WTC11 (cell line): ENCODE measurements at regions not wholly inside any gene's neighbourhood (a gene's known extent, or its start where the extent isn't known, plus 50 kb on each side); places are given as distances from the start of the nearest gene placed in this dataset.

Experiments
- ATAC-seq: fragments of 200-7000 bp; cut with Tn5 transposase; 2 replicates; pipeline ENCODE4 v1.10.0; 2021; ENCODE audit warnings: mild to moderate bottlenecking, moderate library complexity
- CTCF ChIA-PET: fragments of 300-600 bp; sonication (Branson Sonifier 250); formaldehyde crosslinking; loops from one replicate; lab custom pipeline; 2021; ENCODE audit warnings: antibody characterized with exemption; lab: Charles Lee
- POLR2A ChIA-PET: fragments of 350-600 bp; sonication (Branson Sonifier 250); formaldehyde crosslinking; loops from one replicate; lab custom pipeline; 2021; ENCODE audit warnings: antibody characterized with exemption; lab: Charles Lee
- DNase-seq: peaks from one replicate; pipeline ENCODE4 v3.0.0; 2021; ENCODE audit warnings: low spot score
- H3K27ac Mint-ChIP-seq: 2 replicates; pipeline ENCODE4 v1.8.0; 2021; ENCODE audit warnings: mixed read lengths
- H3K27me3 Mint-ChIP-seq: 2 replicates; pipeline ENCODE4 v1.8.0; 2021; ENCODE audit warnings: low read depth, mild to moderate bottlenecking, moderate library complexity, mixed read lengths
- H3K36me3 Mint-ChIP-seq: 2 replicates; pipeline ENCODE4 v1.8.0; 2021; ENCODE audit warnings: mixed read lengths
- H3K4me1 Mint-ChIP-seq: 2 replicates; pipeline ENCODE4 v1.8.0; 2022; ENCODE audit warnings: mixed read lengths
- H3K4me3 Mint-ChIP-seq: 2 replicates; pipeline ENCODE4 v1.8.0; 2021; ENCODE audit warnings: mild to moderate bottlenecking, moderate library complexity, mixed read lengths
- H3K9me3 Mint-ChIP-seq: 2 replicates; pipeline ENCODE4 v1.8.0; 2021; ENCODE audit warnings: mixed read lengths
- AFF4 ChIP-seq: sonication (generic); formaldehyde crosslinking; IDR thresholded peaks from 2 replicates; pipeline ENCODE4 v1.8.1; 2023; ENCODE audit warnings: mild to moderate bottlenecking, missing genetic modification reagents, borderline replicate concordance
- ARID4B ChIP-seq: sonication (generic); formaldehyde crosslinking; IDR thresholded peaks from 2 replicates; pipeline ENCODE4 v1.8.0; 2023; ENCODE audit warnings: missing genetic modification reagents, mild to moderate bottlenecking, borderline replicate concordance
- ATF2 ChIP-seq: sonication (generic); formaldehyde crosslinking; IDR thresholded peaks from 2 replicates; pipeline ENCODE4 v1.8.1; 2022; ENCODE audit warnings: low read depth, missing genetic modification reagents, borderline replicate concordance
- CBFB ChIP-seq: sonication (generic); formaldehyde crosslinking; IDR thresholded peaks from 2 replicates; pipeline ENCODE4 v1.8.1; 2022; ENCODE audit warnings: mild to moderate bottlenecking, low read depth, missing genetic modification reagents
- CTCF ChIP-seq: fragments of 200-600 bp; IDR thresholded peaks from 2 replicates; pipeline ENCODE4 v1.8.0; 2022; ENCODE audit warnings: antibody characterized with exemption
- FOXP4 ChIP-seq: sonication (generic); formaldehyde crosslinking; IDR thresholded peaks from 2 replicates; pipeline ENCODE4 v1.8.0; 2022; ENCODE audit warnings: mild to moderate bottlenecking, missing genetic modification reagents
- NR3C1 ChIP-seq: sonication (generic); formaldehyde crosslinking; conservative IDR thresholded peaks from 2 replicates; pipeline ENCODE4 v1.8.1; 2023; ENCODE audit warnings: low read depth, mild to moderate bottlenecking, missing genetic modification reagents
- TCF7 ChIP-seq: sonication (generic); formaldehyde crosslinking; IDR thresholded peaks from 2 replicates; pipeline ENCODE4 v1.8.0; 2022; ENCODE audit warnings: mild to moderate bottlenecking, low read depth, missing genetic modification reagents, moderate library complexity
- ZNF416 ChIP-seq: fragments of 250-450 bp; sonication (Bioruptor Pico); IDR thresholded peaks from 2 replicates; pipeline ENCODE4 v1.9.0; 2021; ENCODE audit warnings: mild to moderate bottlenecking, inconsistent platforms
- TF ChIP-seq, protein P1 (sequence below): sonication (generic); formaldehyde crosslinking; IDR thresholded peaks from 2 replicates; pipeline ENCODE4 v1.8.1; 2022; ENCODE audit warnings: mild to moderate bottlenecking, moderate library complexity, missing genetic modification reagents

DNA sequence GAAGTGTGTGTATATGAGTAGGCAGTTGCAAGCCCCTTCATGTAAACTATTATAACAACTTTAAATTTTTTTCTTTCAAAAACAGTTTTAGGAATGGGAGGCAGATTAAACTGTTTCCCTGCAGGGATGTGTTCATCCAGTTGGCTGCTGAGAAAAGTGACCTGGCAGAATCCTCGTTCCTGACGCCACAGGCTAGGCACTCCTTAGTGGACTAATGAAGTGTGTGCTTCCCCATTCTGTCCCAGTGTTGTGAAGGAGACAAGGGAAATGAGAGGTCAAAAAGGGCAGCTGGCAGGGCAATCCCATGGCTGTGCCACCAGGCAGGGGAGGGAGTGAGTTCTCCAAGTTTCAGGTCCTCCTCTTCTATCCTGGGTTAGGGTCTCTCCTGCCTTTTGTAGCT is 59.8 kb downstream of the FOXD1 start (continued):
- TF ChIP-seq CBFB (CRISPR knock-in tag): no peak
- TF ChIP-seq NR3C1 (CRISPR knock-in tag): no peak
- no peak for TF ChIP-seq CTCF
- TF ChIP-seq FOXP4 (CRISPR knock-in tag): no peak
- no peak for TF ChIP-seq ZNF416 (CRISPR knock-in tag)
- TF ChIP-seq, protein P1, sequence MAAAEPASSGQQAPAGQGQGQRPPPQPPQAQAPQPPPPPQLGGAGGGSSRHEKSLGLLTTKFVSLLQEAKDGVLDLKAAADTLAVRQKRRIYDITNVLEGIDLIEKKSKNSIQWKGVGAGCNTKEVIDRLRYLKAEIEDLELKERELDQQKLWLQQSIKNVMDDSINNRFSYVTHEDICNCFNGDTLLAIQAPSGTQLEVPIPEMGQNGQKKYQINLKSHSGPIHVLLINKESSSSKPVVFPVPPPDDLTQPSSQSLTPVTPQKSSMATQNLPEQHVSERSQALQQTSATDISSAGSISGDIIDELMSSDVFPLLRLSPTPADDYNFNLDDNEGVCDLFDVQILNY: no peak
- TF ChIP-seq ATF2 (CRISPR knock-in tag): no peak

- ATAC-seq: no peak
- TF ChIP-seq TCF7 (no peak), ARID4B (CRISPR knock-in tag) (no peak), AFF4 (CRISPR knock-in tag) (no peak)
- Mint-ChIP-seq H3K27me3 (peaks cover 21% of the 10 kb centered on the region), H3K4me1 (peaks cover 11% of the 10 kb centered on the region), H3K36me3 (peaks cover 25% of the 10 kb centered on the region), H3K9me3 (peaks cover 29% of the 10 kb centered on the region), H3K27ac (no peak overlapping the region), H3K4me3 (no peak overlapping the region)
- DNase-seq: no peak
- CTCF ChIA-PET: interaction anchor here (0.8 to 2.3 kb wide), 5 partner anchors 31 to 84 kb away, joined by 3 to 8 read pairs (median 5); no protein-coding TSS in a partner anchor
- POLR2A ChIA-PET: interaction anchor here (0.8 kb wide), 1 partner anchor 14 kb away, joined by 3 read pairs; no protein-coding TSS in a partner anchor
Measured at GRCh38 chr5:73388306-73388684, 60.3 kb downstream of the FOXD1 start.
